SH-SY5Y (cell line): ENCODE measurements at regions not wholly inside any gene's neighbourhood (a gene's known extent, or its start where the extent isn't known, plus 50 kb on each side); places are given as distances from the start of the nearest gene placed in this dataset.

ENCODE experiments used
- GATA2 ChIP-seq: IDR thresholded peaks from 2 replicates; pipeline ENCODE4 v1.6.1; 2011; ENCODE audit warnings: mild to moderate bottlenecking, low read depth, low read length
- GATA3 ChIP-seq: IDR thresholded peaks from 2 replicates; pipeline ENCODE4 v1.6.1; 2011; ENCODE audit warnings: low read depth, mild to moderate bottlenecking, low read length, moderate library complexity

DNA sequence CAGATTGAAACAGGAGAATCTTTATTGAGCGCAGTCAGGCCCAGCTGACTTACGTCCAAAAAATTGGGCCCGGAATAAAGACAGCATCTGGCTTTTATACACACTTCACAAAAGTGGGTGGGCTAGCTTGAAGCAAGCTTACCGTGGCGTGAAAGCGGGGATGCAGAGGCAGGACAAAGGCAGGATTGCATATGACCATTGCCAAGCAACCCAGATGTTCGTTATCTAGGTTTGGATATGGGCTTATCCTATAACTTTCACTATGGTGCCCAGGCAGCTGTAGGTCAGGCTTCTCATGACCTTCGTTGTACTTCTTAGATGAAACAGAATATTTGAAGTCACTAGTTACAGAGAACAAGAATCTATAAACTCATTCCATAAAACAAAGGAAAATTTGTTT is 1575.6 kb upstream of the RAG2 start:
- TF ChIP-seq GATA2 (no peak), GATA3 (no peak)
